PC-9 (cell line): ENCODE measurements at regions not wholly inside any gene's neighbourhood (a gene's known extent, or its start where the extent isn't known, plus 50 kb on each side); places are given as distances from the start of the nearest gene placed in this dataset.

Experiments
- EZH2 ChIP-seq: fragments of 200-600 bp; sonication (generic); IDR thresholded peaks from 2 replicates; pipeline ENCODE4 v1.8.0; 2017; ENCODE audit warnings: antibody characterized with exemption, low read depth
- TF ChIP-seq, protein P1 (sequence below): fragments of 200-600 bp; sonication (generic); conservative IDR thresholded peaks from 2 replicates; pipeline ENCODE4 v1.6.1; 2017; ENCODE audit warnings: mixed run types, antibody characterized with exemption, mild to moderate bottlenecking, moderate library complexity

DNA sequence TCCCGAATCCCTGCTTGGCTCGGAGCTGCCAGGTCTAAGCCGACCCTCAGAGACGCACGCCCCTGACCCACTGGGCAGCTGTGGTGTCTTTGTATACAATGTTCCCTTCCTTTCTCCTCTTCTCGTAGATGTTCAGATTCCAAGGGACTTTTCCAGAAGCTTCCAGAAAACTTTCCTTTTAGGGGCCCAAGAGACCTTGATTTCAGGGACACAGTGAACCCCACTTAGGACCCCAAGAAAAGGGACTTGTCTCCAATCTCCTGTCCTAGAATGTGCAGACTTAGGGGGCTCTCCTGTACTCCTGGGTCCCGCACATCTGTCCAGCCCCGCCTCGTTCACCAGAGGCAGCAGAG, 103.5 kb downstream of the EDN3 start:
- TF ChIP-seq, protein P1, sequence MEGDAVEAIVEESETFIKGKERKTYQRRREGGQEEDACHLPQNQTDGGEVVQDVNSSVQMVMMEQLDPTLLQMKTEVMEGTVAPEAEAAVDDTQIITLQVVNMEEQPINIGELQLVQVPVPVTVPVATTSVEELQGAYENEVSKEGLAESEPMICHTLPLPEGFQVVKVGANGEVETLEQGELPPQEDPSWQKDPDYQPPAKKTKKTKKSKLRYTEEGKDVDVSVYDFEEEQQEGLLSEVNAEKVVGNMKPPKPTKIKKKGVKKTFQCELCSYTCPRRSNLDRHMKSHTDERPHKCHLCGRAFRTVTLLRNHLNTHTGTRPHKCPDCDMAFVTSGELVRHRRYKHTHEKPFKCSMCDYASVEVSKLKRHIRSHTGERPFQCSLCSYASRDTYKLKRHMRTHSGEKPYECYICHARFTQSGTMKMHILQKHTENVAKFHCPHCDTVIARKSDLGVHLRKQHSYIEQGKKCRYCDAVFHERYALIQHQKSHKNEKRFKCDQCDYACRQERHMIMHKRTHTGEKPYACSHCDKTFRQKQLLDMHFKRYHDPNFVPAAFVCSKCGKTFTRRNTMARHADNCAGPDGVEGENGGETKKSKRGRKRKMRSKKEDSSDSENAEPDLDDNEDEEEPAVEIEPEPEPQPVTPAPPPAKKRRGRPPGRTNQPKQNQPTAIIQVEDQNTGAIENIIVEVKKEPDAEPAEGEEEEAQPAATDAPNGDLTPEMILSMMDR = peak; percentile 39; the same call in 1 of the 2 replicates
- no peak for TF ChIP-seq EZH2
